DOHH2 (cell line): ENCODE measurements at regions not wholly inside any gene's neighbourhood (a gene's known extent, or its start where the extent isn't known, plus 50 kb on each side); places are given as distances from the start of the nearest gene placed in this dataset.

Source experiments
- H3F3A ChIP-seq: fragments of 200-600 bp; sonication (generic), shearing (Covaris generic); 2 replicates; pipeline ENCODE4 v1.6.0; 2016; ENCODE audit warnings: antibody characterized with exemption, mild to moderate bottlenecking; ENCODE audit not compliant: control insufficient read depth, insufficient read depth
- H3K27ac ChIP-seq: fragments of 200-600 bp; sonication (generic); 2 replicates; pipeline ENCODE4 v1.5.1; 2014; ENCODE audit warnings: low read depth, mild to moderate bottlenecking, low read length, moderate library complexity
- H3K27me3 ChIP-seq: fragments of 200-600 bp; sonication (generic); 2 replicates; pipeline ENCODE4 v1.6.1; 2014; ENCODE audit warnings: mild to moderate bottlenecking, low read length, mixed read lengths; ENCODE audit not compliant: control insufficient read depth
- H3K36me3 ChIP-seq: fragments of 200-600 bp; sonication (generic); 2 replicates; pipeline ENCODE4 v1.6.1; 2014; ENCODE audit warnings: mild to moderate bottlenecking, low read length, moderate library complexity, mixed read lengths; ENCODE audit not compliant: control insufficient read depth
- H3K4me1 ChIP-seq: fragments of 200-600 bp; sonication (generic); 2 replicates; pipeline ENCODE4 v1.6.1; 2014; ENCODE audit warnings: mild to moderate bottlenecking, low read length, mixed read lengths; ENCODE audit not compliant: control insufficient read depth
- H3K4me2 ChIP-seq: fragments of 200-600 bp; sonication (generic); 2 replicates; pipeline ENCODE4 v1.6.0; 2014; ENCODE audit warnings: mild to moderate bottlenecking, low read length, moderate library complexity
- H3K4me3 ChIP-seq: fragments of 200-600 bp; sonication (generic); 2 replicates; pipeline ENCODE4 v1.5.1; 2014; ENCODE audit warnings: mild to moderate bottlenecking, low read length, mixed read lengths
- H3K79me2 ChIP-seq: fragments of 200-600 bp; sonication (generic); 2 replicates; pipeline ENCODE4 v1.6.1; 2014; ENCODE audit warnings: mild to moderate bottlenecking, low read length, mixed read lengths; ENCODE audit not compliant: control insufficient read depth
- H3K9me2 ChIP-seq: fragments of 200-600 bp; sonication (generic); replicated peaks from 2 replicates; pipeline ENCODE4 v1.6.1; 2014; ENCODE audit warnings: mild to moderate bottlenecking, low read length, mixed read lengths; ENCODE audit not compliant: control insufficient read depth
- H3K9me3 ChIP-seq: fragments of 200-600 bp; sonication (generic); 2 replicates; pipeline ENCODE4 v1.6.1; 2014; ENCODE audit warnings: antibody characterized with exemption, low read length, mixed read lengths; ENCODE audit not compliant: control insufficient read depth, insufficient read depth
- H4K20me1 ChIP-seq: fragments of 200-600 bp; sonication (generic); 2 replicates; pipeline ENCODE4 v1.6.0; 2014; ENCODE audit warnings: low read depth, mild to moderate bottlenecking, antibody characterized with exemption, low read length, moderate library complexity; ENCODE audit not compliant: control insufficient read depth, insufficient read depth
- EZH2phosphoT487 ChIP-seq: fragments of 200-600 bp; sonication (generic); IDR thresholded peaks from 2 replicates; pipeline ENCODE4 v1.6.1; 2017; ENCODE audit warnings: borderline replicate concordance, mild to moderate bottlenecking, antibody characterized with exemption, low read length, moderate library complexity, mixed read lengths
- TF ChIP-seq, protein P1 (sequence below): fragments of 200-600 bp; sonication (generic); IDR thresholded peaks from one replicate; pipeline ENCODE4 v1.5.1; 2014; ENCODE audit warnings: antibody characterized with exemption, mild to moderate bottlenecking, low read depth, low read length; ENCODE audit not compliant: poor library complexity, severe bottlenecking

DNA sequence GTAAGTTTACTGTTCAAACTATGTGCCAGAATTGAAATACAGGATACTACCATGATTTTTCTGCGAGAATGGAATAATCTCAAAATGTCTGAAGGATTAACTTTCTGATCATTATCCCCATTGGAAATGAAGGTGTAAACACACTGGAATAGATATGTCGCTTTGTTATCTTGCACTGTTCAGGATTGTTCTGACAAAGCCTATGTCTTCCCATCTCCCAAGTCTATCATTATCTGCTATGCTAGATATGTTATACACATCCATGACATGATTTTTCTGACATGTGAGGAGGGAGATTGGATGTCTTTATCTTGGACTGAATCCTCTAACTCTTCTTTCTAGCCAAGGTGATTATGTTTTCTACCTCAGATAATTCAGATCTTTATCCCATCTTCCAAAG is 1239.3 kb upstream of the ADGRL4 start:
- Histone ChIP-seq H3K4me1 (no peaks in the 10 kb centered on the region), H3F3A (no peaks in the 10 kb centered on the region), H3K9me3 (no peaks in the 10 kb centered on the region), H3K79me2 (no peaks in the 10 kb centered on the region), H4K20me1 (no peaks in the 10 kb centered on the region), H3K27me3 (no peaks in the 10 kb centered on the region), H3K4me2 (no peak overlapping the region), H3K4me3 (no peak overlapping the region), H3K36me3 (no peaks in the 10 kb centered on the region), H3K9me2 (no peaks in the 10 kb centered on the region), H3K27ac (no peak overlapping the region)
- TF ChIP-seq EZH2phosphoT487 = no peak
- TF ChIP-seq, protein P1, sequence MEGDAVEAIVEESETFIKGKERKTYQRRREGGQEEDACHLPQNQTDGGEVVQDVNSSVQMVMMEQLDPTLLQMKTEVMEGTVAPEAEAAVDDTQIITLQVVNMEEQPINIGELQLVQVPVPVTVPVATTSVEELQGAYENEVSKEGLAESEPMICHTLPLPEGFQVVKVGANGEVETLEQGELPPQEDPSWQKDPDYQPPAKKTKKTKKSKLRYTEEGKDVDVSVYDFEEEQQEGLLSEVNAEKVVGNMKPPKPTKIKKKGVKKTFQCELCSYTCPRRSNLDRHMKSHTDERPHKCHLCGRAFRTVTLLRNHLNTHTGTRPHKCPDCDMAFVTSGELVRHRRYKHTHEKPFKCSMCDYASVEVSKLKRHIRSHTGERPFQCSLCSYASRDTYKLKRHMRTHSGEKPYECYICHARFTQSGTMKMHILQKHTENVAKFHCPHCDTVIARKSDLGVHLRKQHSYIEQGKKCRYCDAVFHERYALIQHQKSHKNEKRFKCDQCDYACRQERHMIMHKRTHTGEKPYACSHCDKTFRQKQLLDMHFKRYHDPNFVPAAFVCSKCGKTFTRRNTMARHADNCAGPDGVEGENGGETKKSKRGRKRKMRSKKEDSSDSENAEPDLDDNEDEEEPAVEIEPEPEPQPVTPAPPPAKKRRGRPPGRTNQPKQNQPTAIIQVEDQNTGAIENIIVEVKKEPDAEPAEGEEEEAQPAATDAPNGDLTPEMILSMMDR = no peak

DNA sequence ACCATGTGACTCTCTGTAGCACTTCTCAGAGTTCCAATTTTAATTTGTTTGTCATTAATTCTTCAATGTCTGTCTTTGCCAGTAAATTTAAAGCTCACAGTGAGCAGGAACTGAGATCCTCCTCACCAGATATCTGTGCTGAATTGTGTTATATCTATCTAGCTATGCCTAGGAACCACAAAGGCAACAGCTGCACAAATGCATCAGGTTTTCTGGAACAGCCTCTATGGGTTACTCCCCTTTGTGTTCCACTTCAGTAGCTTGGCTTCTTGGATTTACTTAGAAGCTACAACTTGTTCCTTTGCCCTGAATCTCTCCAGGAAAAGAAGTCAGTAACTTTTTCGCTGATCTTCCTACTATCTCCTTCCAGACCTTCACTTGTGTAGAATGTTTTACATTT is 1237.8 kb upstream of the ADGRL4 start:
- H3K9me2 ChIP-seq = no peaks in the 10 kb centered on the region
- no peak overlapping the region for H3K4me3 ChIP-seq
- no peak overlapping the region for H3K4me2 ChIP-seq
- no peaks in the 10 kb centered on the region for H3F3A ChIP-seq
- no peaks in the 10 kb centered on the region for H3K27me3 ChIP-seq
- no peaks in the 10 kb centered on the region for H4K20me1 ChIP-seq
- H3K36me3 ChIP-seq = no peaks in the 10 kb centered on the region
- no peaks in the 10 kb centered on the region for H3K4me1 ChIP-seq
- H3K79me2 ChIP-seq = no peaks in the 10 kb centered on the region
- no peaks in the 10 kb centered on the region for H3K9me3 ChIP-seq
- no peak for TF ChIP-seq EZH2phosphoT487
- TF ChIP-seq, protein P1 = no peak
- H3K27ac ChIP-seq = no peak overlapping the region

- Histone ChIP-seq H3K36me3 (no peaks in the 10 kb centered on the region), H3K4me1 (no peaks in the 10 kb centered on the region), H4K20me1 (no peaks in the 10 kb centered on the region), H3K27ac (no peak overlapping the region), H3F3A (no peaks in the 10 kb centered on the region), H3K9me3 (no peaks in the 10 kb centered on the region), H3K4me3 (no peak overlapping the region), H3K4me2 (no peak overlapping the region), H3K9me2 (no peaks in the 10 kb centered on the region), H3K27me3 (no peaks in the 10 kb centered on the region), H3K79me2 (no peaks in the 10 kb centered on the region)
- TF ChIP-seq, protein P1 = no peak
- no peak for TF ChIP-seq EZH2phosphoT487
Measured at GRCh38 chr1:80241566-80241965, 1235.0 kb upstream of the ADGRL4 start.

DNA sequence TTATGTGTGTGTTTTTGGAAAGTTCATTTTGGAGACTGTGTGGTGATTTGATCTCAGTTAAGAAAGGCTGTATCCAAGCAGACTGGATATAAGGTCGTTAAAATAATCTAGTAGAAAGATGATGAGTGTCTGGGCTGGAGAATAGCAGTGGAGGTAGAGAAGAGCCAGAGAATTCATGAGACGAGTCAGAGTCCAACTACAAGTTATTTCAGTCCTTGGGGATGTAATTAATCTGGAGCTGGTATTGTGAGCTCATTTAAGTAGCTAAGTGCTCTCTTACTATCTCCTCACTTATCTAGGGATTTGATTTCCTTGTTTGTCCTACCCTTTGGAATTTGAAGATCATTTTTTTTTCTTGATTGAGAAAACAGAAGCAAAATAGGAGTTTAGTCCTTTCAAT is 1219.0 kb upstream of the ADGRL4 start:
- TF ChIP-seq, protein P1 = no peak
- TF ChIP-seq EZH2phosphoT487 = no peak
- no peaks in the 10 kb centered on the region for H3K79me2 ChIP-seq
- no peaks in the 10 kb centered on the region for H3K36me3 ChIP-seq
- H3K27me3 ChIP-seq = no peaks in the 10 kb centered on the region
- no peaks in the 10 kb centered on the region for H3F3A ChIP-seq
- no peaks in the 10 kb centered on the region for H4K20me1 ChIP-seq
- no peaks in the 10 kb centered on the region for H3K9me2 ChIP-seq
- no peak overlapping the region for H3K4me3 ChIP-seq
- H3K4me2 ChIP-seq = no peak overlapping the region
- no peaks in the 10 kb centered on the region for H3K4me1 ChIP-seq
- H3K27ac ChIP-seq = no peak overlapping the region
- no peaks in the 10 kb centered on the region for H3K9me3 ChIP-seq
